NCI-H2196 (cell line): ENCODE measurements at regions not wholly inside any gene's neighbourhood (a gene's known extent, or its start where the extent isn't known, plus 50 kb on each side); places are given as distances from the start of the nearest gene placed in this dataset.
A peak's percentile ranks its signal among the peaks of the same experiment; 100 is the strongest.
"Not testable (repeated sequence)": the region's sequence is repeated elsewhere in the genome, so short reads cannot be mapped to it uniquely, and the experiment has no call there.

Experiments used
- DNase-seq: peaks from one replicate; lab custom pipeline; 2025; ENCODE audit not compliant: unreplicated experiment; lab: John Stamatoyannopoulos, UW

DNA sequence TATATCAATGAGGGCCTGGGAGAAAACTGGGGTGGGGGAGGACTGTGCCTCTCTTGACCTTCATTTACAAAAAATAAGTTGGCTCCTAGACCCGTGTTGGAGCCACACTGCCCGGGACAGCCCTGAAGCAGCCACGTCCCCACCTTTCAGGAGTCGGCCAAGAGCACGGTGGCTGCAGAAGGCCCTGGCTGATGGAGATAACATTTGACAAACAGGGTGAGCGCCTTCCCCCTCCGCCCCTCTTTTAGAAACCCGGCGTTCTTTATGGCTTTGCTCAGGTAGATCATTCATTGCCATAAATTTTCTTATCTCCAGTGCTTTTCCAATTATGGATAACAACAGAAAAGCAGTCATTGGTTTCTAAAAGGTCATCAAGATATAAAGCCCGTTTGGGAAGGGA, 398.1 kb upstream of the TNRC6C start:
- no peak for DNase-seq

- no peak for DNase-seq
Observed at GRCh38 chr17:77560841-77561240, 397.7 kb upstream of the TNRC6C start.

- not testable (repeated sequence) for DNase-seq
Observed at GRCh38 chr17:77562361-77562760, 396.1 kb upstream of the TNRC6C start.

DNA sequence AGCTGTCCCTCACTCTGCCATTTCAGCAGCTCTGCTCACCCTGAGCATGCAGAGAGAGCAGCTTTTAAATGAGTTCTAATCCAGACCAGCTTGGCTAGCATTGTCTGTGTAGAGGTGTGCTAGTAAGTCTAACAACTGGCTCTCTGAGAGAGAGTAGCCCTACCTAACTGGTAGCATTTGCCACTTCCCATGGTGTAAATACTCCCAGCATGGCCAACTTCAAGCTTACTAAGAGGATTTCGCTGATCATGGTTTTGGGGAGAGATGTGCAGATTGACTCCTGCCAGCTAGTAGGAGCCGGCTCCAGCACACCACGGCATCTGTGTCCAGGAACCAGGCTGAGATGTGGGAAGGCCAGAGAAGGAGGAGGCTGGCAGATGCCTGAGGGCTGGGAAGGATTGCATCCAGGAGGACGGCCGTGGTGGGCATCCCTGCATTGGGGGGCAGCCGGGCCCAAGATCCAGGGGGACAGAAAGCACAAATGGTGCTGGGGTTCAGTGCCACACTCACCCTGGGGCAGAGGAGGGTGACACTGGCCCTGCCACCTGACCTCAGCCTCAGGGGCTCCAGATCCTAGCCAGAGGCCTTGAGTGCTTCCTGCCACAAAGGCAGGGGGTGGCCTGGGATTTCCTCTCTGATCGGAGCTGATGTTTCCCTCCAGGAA, 394.9 kb upstream of the TNRC6C start:
- no peak for DNase-seq

DNA sequence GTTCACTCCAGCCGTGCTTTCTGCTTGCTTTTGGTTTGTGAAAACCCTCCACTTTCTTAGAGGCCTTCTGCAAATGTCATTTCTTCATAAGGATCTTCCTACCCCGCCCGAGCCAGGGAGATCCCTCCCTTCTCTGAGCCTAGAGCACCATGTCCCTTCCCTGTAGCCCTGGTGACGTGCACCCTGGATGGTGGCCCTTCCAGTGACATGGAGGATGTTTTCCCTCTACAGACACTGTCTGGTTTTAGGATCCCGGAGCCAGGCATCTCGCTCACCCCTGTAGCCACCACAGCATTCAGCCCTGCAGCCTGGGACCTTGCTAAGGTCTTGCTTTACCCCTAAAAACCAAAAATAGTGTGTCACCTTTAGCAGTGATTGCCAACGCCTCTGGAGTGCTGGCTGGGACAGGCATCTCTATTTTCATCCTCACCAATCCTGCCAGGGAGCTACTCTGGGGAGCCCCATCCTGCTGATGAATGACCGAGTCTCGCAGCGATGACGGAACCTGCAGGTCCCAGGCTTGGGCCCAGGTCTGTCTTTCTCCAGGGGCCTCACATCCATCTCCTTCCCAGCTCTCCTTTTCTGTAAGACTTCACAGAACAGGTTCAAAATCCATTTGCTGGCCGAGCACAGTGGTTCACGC, 394.1 kb upstream of the TNRC6C start:
- DNase-seq = no peak

DNA sequence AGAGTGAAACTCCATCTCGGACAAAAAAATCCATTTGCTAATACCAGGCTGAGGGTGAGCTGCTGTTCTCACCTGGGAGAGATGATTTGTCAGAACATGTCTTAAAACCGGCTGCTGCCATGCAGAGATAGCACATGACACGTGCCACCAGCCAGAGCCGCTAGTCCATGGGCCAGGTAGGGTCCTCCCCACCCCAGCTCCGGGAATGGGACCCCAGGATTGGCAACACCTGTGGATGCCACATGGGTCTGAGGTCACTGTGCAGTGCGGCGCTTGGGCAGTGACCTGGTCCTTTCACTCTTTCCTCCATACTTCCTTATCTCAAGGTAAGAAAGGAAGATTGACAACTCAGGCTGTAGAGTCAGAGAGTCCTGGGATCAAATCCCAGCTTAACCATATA, 393.3 kb upstream of the TNRC6C start:
- DNase-seq = no peak

DNA sequence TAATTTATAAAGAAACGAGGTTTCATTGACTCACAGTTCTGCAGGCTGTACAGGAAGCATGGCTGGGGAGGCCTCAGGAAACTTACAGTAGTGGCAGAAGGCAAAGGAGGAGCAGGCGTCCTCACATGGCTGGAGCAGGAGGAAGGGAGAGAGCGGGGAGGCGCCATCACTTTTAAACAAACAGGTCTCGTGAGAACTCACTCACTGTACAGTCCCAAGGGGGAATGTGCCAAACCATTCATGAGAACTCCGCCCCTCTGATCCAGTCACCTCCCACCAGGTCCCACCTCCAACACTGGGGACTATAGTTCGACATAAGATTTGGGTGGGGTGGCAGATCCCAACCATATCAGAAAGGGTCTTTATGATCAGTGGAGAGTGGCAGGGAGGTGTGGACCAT, 392.4 kb upstream of the TNRC6C start:
- no peak for DNase-seq

GRCh38 chr17:77566566-77567138, 391.9 kb upstream of the TNRC6C start:
- DNase-seq = no peak

DNA sequence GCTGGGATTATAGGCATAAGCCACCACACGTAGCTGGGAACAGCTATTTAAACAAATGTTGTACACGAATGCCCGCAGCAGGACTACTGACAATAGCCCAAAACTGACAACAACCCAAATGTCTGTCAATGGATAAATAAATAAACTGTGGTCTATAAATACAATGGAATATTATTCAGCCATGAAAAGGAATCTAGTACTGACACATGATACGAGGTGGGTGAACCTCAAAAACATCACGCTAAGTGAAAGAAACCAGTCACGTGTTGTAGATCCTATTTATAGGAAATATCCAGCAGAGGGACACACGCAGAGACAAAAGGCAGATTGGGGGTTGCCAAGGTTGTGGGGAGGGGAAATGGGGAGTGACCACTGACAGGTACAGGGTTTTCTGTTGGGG, 390.0 kb upstream of the TNRC6C start:
- no peak for DNase-seq

- DNase-seq = no peak
Observed at GRCh38 chr17:77569846-77570564, 388.5 kb upstream of the TNRC6C start.

- DNase-seq = no peak
Observed at GRCh38 chr17:77570565-77570898, 388.0 kb upstream of the TNRC6C start.

- no peak for DNase-seq
Observed at GRCh38 chr17:77571155-77571981, 387.1 kb upstream of the TNRC6C start.

GRCh38 chr17:77572065-77572601, 386.4 kb upstream of the TNRC6C start:
- no peak for DNase-seq

- DNase-seq = peak; percentile 31
Observed at GRCh38 chr17:77572851-77573250, 385.7 kb upstream of the TNRC6C start.

DNA sequence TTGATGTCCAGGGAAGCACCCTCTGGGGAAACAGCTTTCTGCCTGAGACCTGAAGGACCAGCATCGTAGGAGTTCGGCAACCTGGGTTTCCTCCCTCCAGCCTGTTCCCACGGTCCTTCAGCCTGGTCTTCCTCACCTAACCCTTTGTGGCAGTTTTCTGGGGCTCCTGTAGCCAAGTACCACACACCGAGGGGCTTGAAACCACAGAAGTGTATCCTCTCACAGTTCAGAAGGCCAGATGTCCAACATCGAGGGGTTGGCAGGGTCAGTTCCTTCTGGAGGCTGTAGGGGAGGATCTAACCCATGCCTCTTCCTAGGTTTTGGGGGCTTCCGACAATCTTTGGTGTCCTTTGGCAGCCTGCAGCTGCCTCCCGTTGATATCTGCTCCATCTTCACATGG, 381.0 kb upstream of the TNRC6C start:
- DNase-seq = no peak

- DNase-seq = no peak
Observed at GRCh38 chr17:77579131-77579530, 379.4 kb upstream of the TNRC6C start.

- DNase-seq = no peak
Observed at GRCh38 chr17:77579682-77580081, 378.8 kb upstream of the TNRC6C start.

DNA sequence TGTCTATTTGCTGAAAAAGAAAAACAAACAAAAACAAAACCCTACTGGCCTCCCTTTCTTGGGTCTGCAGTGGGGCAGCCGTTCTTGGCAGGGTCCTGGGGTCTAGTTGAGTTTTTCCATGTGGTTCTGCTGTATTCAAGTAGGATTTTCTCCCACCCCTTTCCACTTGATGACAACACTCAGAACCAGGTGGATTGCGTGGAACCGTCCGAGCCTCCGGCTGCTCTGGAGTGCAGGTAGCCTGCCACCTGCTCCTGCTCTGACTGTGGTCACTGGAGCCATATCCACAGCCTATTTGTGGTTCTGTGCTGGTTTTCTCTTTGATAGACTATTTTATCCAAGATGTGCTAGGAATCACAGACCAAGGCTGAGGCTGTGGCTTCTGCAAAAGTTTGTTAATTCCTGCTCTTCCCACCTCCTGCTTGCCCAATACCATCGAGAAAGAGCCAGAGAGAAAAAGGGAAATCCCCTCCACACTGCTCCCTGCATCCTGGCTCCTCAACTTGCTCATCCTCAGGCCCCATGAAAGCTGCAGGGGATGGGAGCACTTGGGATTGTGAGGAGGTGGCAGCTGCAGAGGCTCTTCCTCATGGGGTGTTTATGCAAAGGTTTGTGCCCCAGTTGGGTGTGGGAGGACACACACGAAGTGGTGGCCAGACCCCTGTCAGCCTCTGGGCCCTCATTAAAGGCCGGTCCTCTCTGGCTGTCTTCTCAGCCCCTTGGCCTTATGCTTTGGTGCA, 377.8 kb upstream of the TNRC6C start:
- DNase-seq = no peak

DNA sequence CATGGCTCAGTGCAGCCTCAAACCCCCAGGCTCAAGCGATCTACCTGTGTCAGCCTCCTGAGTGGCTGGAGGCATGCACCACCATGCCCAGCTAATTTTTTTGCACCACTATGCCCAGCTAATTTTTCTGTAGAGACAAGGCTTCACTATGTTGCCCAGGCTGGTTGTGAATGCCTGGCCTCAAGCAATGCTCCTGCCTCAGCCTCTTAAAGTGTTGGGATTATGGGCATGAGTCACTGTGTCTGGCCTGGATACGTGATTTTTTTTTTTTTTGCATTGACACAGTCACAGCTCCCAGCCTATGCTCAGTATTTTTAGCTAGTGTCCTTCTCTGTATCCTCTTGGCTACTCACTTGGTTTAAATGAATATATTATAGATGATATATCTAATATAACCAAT, 377.0 kb upstream of the TNRC6C start:
- no peak for DNase-seq

DNA sequence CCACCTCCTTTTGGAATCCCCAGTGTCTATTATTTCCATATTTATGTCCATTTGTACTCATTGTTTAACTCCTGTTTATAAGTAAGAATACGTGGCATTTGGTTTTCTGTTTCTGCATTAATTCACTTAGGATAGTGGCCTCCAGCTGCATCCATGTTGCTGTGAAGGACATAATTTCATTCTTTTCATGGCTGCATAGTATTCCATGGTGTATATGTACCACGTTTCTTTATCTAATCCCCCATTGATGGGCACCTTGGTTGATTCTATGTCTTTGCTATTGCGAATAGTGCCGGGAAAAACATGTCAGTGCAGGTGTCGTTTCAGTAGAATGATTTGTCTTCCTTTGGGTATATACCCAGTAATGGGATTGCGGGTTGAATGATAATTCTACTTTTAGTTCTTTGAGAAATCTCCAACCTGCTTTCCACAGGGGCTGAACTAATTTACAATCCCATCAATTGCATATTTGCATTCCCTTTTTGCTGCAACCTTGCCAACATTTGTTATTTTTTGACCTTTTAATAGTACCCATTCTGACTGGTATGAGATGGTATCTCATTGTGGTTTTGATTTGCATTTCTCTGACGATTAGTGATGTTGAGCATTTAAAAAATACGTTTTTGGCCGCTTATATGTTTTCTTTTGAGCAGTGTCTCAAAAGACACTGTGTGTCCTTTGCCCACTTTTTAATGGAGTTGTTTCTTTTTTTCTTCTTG, 373.2 kb upstream of the TNRC6C start:
- DNase-seq = no peak
